Caco-2 (cell line): ENCODE measurements at regions not wholly inside any gene's neighbourhood (a gene's known extent, or its start where the extent isn't known, plus 50 kb on each side); places are given as distances from the start of the nearest gene placed in this dataset.

Experiments
- BruUV-seq: library from RNA; stranded (reverse); fragments of 400-500 nt; replicated peaks from 2 replicates; lab custom pipeline; 2021; lab: Mats Ljungman, UMichigan
- CTCF ChIA-PET: fragments of 300-600 bp; sonication (Branson Sonifier 250); formaldehyde crosslinking; loops from one replicate; lab custom pipeline; 2022; ENCODE audit warnings: antibody characterized with exemption; lab: Charles Lee
- POLR2A ChIA-PET: fragments of 300-600 bp; sonication (Branson Sonifier 250); formaldehyde crosslinking; loops from one replicate; lab custom pipeline; 2022; ENCODE audit warnings: antibody characterized with exemption; lab: Charles Lee
- DNase-seq, 2 experiments: peaks; one replicate each; pipeline versions ENCODE4 v3.0.0 to v3.0.0-alpha.2; 2020 to 2022
- H3K27me3 ChIP-seq: replicated peaks from 2 replicates; pipeline ENCODE4 v1.6.0; 2011; ENCODE audit warnings: low read length; ENCODE audit not compliant: control insufficient read depth, insufficient read depth
- H3K36me3 ChIP-seq: 2 replicates; pipeline ENCODE4 v1.5.1; 2011; ENCODE audit warnings: low read length; ENCODE audit not compliant: control insufficient read depth, insufficient read depth
- H3K4me1 ChIP-seq: fragments of 250-450 bp; sonication (Bioruptor Pico); 2 replicates; pipeline ENCODE4 v1.5.1; 2020; ENCODE audit warnings: mild to moderate bottlenecking
- H3K4me3 ChIP-seq: 2 replicates; pipeline ENCODE4 v1.5.1; 2011; ENCODE audit warnings: low read depth, mild to moderate bottlenecking, control low read depth, low read length
- H3K9me3 ChIP-seq: fragments of 250-450 bp; sonication (Bioruptor Pico); 2 replicates; pipeline ENCODE4 v1.5.1; 2020; ENCODE audit warnings: mild to moderate bottlenecking, moderate library complexity
- H3K27ac Mint-ChIP-seq: one replicate; pipeline ENCODE4 v1.8.0; 2022; ENCODE audit warnings: mixed read lengths; ENCODE audit not compliant: unreplicated experiment
- H3K27me3 Mint-ChIP-seq: one replicate; pipeline ENCODE4 v1.8.0; 2022; ENCODE audit warnings: mixed read lengths; ENCODE audit not compliant: insufficient read depth, unreplicated experiment
- H3K36me3 Mint-ChIP-seq: one replicate; pipeline ENCODE4 v1.8.0; 2022; ENCODE audit warnings: mild to moderate bottlenecking, mixed read lengths; ENCODE audit not compliant: insufficient read depth, unreplicated experiment
- H3K4me1 Mint-ChIP-seq: one replicate; pipeline ENCODE4 v1.8.0; 2022; ENCODE audit warnings: low read depth, mixed read lengths; ENCODE audit not compliant: unreplicated experiment
- H3K4me3 Mint-ChIP-seq: one replicate; pipeline ENCODE4 v1.8.0; 2022; ENCODE audit warnings: mild to moderate bottlenecking, moderate library complexity, mixed read lengths; ENCODE audit not compliant: unreplicated experiment
- H3K9me3 Mint-ChIP-seq: one replicate; pipeline ENCODE4 v1.8.0; 2022; ENCODE audit warnings: mixed read lengths; ENCODE audit not compliant: unreplicated experiment
- intact Hi-C: fragments of 100-400 bp; cut with micrococcal nuclease; formaldehyde crosslinking; loops from one replicate; pipeline ENCODE4 v1.10.0; 2022; ENCODE audit not compliant: unreplicated experiment
- TF ChIP-seq, protein P1 (sequence below), 2 experiments: fragments of 200-600 bp in 1 of 2; IDR thresholded peaks; 1 replicate in 1 of 2; 2 replicates in 1 of 2; pipeline versions ENCODE4 v1.5.1 to v1.8.0; 2011 to 2022; ENCODE audit warnings: antibody characterized with exemption in 1 of 2, control low read depth in 1 of 2, inconsistent platforms in 1 of 2, low read depth in 1 of 2, low read length in 1 of 2, mild to moderate bottlenecking in 1 of 2, moderate library complexity in 1 of 2; ENCODE audit not compliant: insufficient read depth in 1 of 2, severe bottlenecking in 1 of 2, unreplicated experiment in 1 of 2

DNA sequence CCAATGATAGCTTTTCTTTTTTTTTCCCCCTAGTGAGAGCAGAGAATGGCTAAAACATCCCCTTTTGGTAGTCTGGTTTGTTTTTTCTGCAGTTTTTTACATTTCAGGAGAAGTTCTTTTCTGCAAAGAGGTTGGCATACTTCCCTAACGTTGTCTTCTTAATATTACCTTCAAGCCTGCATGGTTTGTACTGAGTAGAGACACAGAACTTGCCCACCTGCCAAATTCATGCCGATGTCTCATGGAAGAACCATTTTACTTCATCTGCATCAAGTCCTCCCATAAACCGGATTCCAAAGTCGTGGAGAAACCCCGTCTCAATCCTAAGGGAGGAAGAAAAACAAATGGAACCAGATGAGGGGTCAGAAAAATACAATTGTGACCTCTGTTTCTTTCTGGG lies 89.7 kb downstream of the SHOX start:
- Histone ChIP-seq H3K4me3 (no peak overlapping the region), H3K36me3 (no peaks in the 10 kb centered on the region), H3K4me1 (no peaks in the 10 kb centered on the region), H3K27me3 (no peaks in the 10 kb centered on the region), H3K9me3 (no peaks in the 10 kb centered on the region; the same call in 1 of the 2 replicates)
- Mint-ChIP-seq H3K9me3 (peaks cover 26% of the 10 kb centered on the region), H3K27me3 (no peaks in the 10 kb centered on the region), H3K4me1 (no peaks in the 10 kb centered on the region), H3K27ac (no peak overlapping the region), H3K4me3 (no peak overlapping the region), H3K36me3 (no peaks in the 10 kb centered on the region)
- no peak for DNase-seq
- ChIA-PET CTCF (no interaction called here), POLR2A (no interaction called here)
- intact Hi-C loops = no loop called here
- no TSS peak for BruUV-seq
- TF ChIP-seq, protein P1, sequence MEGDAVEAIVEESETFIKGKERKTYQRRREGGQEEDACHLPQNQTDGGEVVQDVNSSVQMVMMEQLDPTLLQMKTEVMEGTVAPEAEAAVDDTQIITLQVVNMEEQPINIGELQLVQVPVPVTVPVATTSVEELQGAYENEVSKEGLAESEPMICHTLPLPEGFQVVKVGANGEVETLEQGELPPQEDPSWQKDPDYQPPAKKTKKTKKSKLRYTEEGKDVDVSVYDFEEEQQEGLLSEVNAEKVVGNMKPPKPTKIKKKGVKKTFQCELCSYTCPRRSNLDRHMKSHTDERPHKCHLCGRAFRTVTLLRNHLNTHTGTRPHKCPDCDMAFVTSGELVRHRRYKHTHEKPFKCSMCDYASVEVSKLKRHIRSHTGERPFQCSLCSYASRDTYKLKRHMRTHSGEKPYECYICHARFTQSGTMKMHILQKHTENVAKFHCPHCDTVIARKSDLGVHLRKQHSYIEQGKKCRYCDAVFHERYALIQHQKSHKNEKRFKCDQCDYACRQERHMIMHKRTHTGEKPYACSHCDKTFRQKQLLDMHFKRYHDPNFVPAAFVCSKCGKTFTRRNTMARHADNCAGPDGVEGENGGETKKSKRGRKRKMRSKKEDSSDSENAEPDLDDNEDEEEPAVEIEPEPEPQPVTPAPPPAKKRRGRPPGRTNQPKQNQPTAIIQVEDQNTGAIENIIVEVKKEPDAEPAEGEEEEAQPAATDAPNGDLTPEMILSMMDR (IDR thresholded peaks at IDR 0.05; ENCODE audit: insufficient read depth in 1 of 2, low read depth in 1 of 2, low read length in 1 of 2, severe bottlenecking in 1 of 2, unreplicated experiment in 1 of 2) = no peak

- H3K4me1 Mint-ChIP-seq = no peaks in the 10 kb centered on the region
- no peaks in the 10 kb centered on the region for H3K27me3 Mint-ChIP-seq
- no peak overlapping the region for H3K27ac Mint-ChIP-seq
- H3K4me3 ChIP-seq = no peak overlapping the region
- no peaks in the 10 kb centered on the region for H3K36me3 Mint-ChIP-seq
- intact Hi-C loops = no loop called here
- H3K36me3 ChIP-seq = no peaks in the 10 kb centered on the region
- ChIA-PET POLR2A (no interaction called here), CTCF (no interaction called here)
- no peaks in the 10 kb centered on the region for H3K27me3 ChIP-seq
- H3K4me1 ChIP-seq = no peaks in the 10 kb centered on the region
- TF ChIP-seq, protein P1 (IDR thresholded peaks at IDR 0.05; ENCODE audit: insufficient read depth in 1 of 2, low read depth in 1 of 2, low read length in 1 of 2, severe bottlenecking in 1 of 2, unreplicated experiment in 1 of 2) = no peak
- no peak for DNase-seq
- no TSS peak for BruUV-seq
- no peaks in the 10 kb centered on the region for H3K9me3 ChIP-seq
- no peak overlapping the region for H3K4me3 Mint-ChIP-seq
- H3K9me3 Mint-ChIP-seq = peaks cover 27% of the 10 kb centered on the region
Measured at GRCh38 chrX:716136-716535, 85.5 kb downstream of the SHOX start.

DNA sequence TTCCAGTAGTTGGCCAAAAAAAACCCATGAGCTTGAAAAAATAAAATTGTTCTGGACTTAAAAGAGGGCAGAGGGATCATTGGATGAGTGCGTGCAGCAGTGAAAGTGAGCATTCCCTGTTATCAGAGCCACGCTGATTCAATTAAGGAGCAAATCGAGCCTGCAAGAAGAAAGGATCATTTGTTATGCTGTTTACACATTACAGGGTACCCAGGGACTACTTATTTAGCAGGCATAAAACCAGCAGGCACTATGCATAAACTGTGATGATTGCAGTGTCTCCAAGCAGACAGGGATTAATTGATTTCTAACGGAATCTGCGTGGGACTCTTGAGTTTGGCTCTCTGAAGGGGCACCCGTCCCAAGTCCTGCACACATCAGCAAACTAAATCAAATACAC lies 83.5 kb downstream of the SHOX start:
- Histone ChIP-seq H3K27me3 (no peaks in the 10 kb centered on the region), H3K36me3 (no peaks in the 10 kb centered on the region), H3K9me3 (no peaks in the 10 kb centered on the region), H3K4me3 (no peak overlapping the region), H3K4me1 (no peaks in the 10 kb centered on the region)
- intact Hi-C loops = no loop called here
- TF ChIP-seq, protein P1 (IDR thresholded peaks at IDR 0.05; ENCODE audit: insufficient read depth in 1 of 2, low read depth in 1 of 2, low read length in 1 of 2, severe bottlenecking in 1 of 2, unreplicated experiment in 1 of 2) = no peak
- no peak for DNase-seq
- POLR2A ChIA-PET = no interaction called here
- no peaks in the 10 kb centered on the region for H3K27me3 Mint-ChIP-seq
- CTCF ChIA-PET = no interaction called here
- no peak overlapping the region for H3K4me3 Mint-ChIP-seq
- H3K27ac Mint-ChIP-seq = no peak overlapping the region
- peaks cover 27% of the 10 kb centered on the region for H3K9me3 Mint-ChIP-seq
- BruUV-seq = no TSS peak
- H3K36me3 Mint-ChIP-seq = no peaks in the 10 kb centered on the region
- no peaks in the 10 kb centered on the region for H3K4me1 Mint-ChIP-seq
